ENCODE measurements at regions not wholly inside any gene's neighbourhood (a gene's known extent, or its start where the extent isn't known, plus 50 kb on each side); places are given as distances from the start of the nearest gene placed in this dataset.

DNA sequence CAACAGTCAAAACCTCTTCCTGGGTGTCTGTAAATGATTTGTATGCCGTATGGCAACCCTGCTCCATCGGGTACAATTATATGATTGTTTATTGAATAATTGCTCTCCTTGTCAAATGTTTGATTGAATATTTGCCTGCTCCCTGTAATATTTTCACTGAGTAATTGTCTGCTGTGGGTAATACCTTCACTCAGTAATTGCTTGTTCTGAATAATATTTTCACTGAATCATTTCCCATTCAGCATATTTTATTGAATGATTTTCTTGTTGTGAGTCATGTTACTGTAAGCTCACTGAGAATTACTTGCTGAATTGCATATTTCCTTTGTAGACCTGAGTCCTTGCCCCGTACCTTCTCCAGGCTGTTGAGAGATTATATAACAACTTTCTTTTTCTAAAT is 535.2 kb downstream of the METTL4 start:
- TF ChIP-seq, protein P1, sequence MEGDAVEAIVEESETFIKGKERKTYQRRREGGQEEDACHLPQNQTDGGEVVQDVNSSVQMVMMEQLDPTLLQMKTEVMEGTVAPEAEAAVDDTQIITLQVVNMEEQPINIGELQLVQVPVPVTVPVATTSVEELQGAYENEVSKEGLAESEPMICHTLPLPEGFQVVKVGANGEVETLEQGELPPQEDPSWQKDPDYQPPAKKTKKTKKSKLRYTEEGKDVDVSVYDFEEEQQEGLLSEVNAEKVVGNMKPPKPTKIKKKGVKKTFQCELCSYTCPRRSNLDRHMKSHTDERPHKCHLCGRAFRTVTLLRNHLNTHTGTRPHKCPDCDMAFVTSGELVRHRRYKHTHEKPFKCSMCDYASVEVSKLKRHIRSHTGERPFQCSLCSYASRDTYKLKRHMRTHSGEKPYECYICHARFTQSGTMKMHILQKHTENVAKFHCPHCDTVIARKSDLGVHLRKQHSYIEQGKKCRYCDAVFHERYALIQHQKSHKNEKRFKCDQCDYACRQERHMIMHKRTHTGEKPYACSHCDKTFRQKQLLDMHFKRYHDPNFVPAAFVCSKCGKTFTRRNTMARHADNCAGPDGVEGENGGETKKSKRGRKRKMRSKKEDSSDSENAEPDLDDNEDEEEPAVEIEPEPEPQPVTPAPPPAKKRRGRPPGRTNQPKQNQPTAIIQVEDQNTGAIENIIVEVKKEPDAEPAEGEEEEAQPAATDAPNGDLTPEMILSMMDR (IDR thresholded peaks at IDR 0.05; ENCODE audit: insufficient read depth, low read length), result no peak
- TF ChIP-seq GABPA (IDR thresholded peaks at IDR 0.05; ENCODE audit: low read depth), result no peak

Data from HL-60 (cell line).